HG03354 (cell line): ENCODE measurements at regions not wholly inside any gene's neighbourhood (a gene's known extent, or its start where the extent isn't known, plus 50 kb on each side); places are given as distances from the start of the nearest gene placed in this dataset.

Source experiments
- ATAC-seq: cut with Tn5 transposase; IDR thresholded peaks from one replicate; pipeline ENCODE4 v1.9.1; 2021; ENCODE audit warnings: mild to moderate bottlenecking; ENCODE audit not compliant: unreplicated experiment, poor library complexity, severe bottlenecking

DNA sequence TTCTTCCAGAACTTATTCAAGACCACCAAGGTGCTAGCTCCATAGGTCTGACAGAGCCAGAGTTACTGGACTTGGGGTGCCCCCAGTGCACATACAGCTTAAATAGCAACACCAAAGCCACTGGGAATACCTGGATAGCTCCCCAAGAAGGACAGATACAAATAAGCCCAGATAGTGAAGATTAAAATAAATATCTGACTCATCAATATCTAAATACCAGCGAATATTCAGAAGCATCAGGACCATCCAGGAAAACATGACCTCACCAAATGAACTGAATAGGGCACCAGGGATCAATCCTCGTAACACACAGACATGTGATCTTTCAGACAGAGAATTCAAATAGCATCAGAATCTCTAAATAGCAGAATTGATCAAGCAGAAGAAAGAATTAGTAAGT lies 931.6 kb downstream of the OTOL1 start:
- ATAC-seq = no peak

GRCh38 chr3:162435750-162436149 lies 939.1 kb downstream of the OTOL1 start:
- no peak for ATAC-seq

DNA sequence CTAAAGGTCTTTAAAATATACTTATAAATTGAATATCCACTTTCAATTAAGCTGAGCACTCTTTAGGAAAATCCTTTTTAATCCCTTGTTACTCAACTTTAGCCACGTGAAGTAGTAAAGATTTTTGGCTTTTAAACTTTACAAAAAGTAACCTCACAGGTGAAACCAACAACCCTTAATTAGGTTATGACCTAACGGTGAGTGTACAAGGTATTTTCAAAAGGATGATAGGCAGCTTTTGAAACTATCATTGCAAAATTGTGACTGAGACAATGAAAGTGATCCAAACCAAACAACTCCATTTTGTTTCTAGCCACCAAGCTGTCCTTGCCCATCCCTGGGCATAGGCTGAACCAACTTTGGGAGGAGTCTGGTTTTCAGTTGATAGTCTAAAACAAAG lies 940.2 kb downstream of the OTOL1 start:
- no peak for ATAC-seq

DNA sequence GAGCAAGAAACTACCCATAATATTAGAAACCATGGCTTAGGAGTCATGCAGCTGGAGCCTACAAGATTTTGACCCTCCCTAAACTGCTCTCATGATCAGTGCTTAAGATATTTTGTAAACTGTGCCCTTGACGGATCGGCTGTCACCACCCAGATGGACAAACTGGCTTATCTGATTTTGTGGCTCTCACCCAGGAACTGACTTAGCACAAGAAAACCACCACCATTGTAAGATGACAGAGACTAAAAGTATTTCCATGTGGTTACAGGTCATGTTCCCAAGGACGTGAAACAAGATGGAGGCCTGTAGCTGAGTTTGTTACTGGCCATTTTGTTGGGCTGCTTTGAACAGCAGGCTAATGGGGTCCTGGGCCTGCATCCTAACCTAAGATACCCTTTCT lies 940.9 kb downstream of the OTOL1 start:
- no peak for ATAC-seq

- ATAC-seq = no peak
Observed at GRCh38 chr3:162441716-162442115, 945.1 kb downstream of the OTOL1 start.

DNA sequence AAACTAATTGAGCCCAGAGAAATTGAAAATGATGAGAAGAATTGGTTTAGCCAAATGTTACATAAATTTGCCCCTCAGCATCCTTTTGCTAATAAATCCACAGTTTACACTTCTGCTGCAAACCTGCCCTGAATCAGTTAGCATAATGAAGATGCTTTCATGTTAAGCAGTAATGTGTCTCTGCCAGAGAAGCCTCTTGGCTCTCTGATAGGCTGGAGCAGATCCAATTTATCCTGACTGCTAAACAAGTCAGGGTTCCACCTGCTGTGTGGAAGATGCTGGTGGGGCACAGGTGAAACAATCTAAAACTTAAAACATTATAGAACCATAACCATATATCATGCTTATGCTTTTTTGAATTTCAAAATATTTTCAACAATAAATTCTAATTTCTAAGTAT lies 946.8 kb downstream of the OTOL1 start:
- no peak for ATAC-seq

GRCh38 chr3:162468791-162469190 lies 972.2 kb downstream of the OTOL1 start:
- no peak for ATAC-seq

DNA sequence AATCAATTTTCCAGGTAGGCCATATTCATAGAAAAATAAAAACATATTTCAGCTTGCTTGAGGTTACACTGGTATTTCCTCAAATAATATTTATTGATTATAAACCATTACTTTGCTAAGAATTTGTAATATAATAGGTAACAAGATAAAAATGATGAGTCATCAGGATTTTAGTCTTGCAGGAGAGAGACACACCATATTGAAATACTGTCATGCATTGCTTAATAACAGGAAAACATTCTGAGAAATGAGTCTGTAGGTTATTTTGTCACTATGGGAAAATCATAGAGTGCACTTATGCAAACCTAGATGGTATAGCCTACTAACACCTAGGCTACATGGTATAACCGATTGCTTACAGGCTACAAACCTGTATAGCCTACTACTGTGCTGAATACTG lies 990.5 kb downstream of the OTOL1 start:
- no peak for ATAC-seq

- ATAC-seq = no peak
Observed at GRCh38 chr3:162489853-162490252, 993.2 kb downstream of the OTOL1 start.

- ATAC-seq = no peak
Observed at GRCh38 chr3:162491952-162492351, 995.3 kb downstream of the OTOL1 start.

DNA sequence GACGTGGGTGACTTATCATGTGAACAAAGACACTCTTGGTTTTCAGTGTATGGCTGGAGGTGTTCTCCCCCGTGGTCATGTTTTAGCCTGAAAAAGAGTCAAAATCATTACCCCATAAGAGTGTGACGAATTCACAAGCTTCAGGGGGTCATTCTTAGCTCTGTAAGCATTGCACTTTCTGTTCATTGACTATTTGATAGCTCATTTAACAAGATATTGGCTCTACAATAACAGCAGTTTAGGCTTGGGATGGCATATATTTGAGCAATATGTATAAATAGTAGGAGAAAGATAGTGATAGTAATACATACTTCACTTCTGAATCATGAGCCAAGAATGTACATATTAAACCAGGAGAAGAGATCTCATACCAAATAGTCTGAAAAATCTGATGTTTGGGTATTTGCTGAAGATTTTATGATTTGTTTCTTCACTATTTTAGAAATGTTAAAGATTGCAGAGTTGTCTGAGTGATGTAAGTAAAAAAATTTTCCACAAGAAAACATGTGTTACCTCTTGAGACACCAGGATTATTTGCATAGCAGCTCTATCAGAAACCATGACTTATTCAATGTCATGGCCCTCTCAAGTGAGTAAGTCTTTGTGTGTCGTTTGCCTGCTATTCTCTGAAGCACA lies 996.0 kb downstream of the OTOL1 start:
- no peak for ATAC-seq

GRCh38 chr3:162498626-162499025 lies 1002.0 kb downstream of the OTOL1 start:
- ATAC-seq = no peak

DNA sequence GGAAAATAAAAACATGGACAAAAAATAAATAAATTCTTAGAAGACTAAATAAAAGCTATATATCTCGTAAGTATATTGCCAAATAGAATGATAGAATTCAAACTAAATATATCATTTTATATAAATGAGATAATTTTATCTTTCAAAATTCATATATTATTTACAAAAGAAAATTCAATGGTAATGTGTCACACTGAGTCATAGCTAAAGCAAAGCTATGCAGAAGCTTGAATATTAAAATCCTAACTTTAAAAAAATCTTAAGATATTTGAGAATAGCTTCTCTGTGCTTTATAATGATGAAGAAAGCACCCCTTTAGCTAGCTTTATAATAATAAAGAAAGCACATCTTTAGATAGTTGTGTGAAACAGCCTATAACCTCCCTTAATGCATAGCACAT lies 1010.8 kb downstream of the OTOL1 start:
- no peak for ATAC-seq

DNA sequence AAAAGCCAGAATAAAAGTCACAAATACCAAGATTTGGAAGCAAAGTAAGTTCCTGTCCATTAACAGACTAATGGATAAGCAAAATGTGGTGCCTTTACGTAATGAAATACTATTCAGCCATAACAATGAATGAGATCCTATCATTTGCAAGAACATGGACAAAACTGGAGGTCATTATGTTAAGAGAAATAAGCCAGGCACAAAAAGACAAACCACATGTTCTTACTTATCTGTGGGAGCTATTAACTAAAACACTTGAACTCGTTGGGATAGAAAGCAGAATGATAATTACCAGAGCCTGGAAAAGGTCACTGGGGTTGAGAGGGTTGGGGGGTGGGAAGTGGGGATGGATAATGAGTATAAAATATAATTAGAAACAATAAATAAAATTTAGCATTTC lies 1015.9 kb downstream of the OTOL1 start:
- no peak for ATAC-seq

DNA sequence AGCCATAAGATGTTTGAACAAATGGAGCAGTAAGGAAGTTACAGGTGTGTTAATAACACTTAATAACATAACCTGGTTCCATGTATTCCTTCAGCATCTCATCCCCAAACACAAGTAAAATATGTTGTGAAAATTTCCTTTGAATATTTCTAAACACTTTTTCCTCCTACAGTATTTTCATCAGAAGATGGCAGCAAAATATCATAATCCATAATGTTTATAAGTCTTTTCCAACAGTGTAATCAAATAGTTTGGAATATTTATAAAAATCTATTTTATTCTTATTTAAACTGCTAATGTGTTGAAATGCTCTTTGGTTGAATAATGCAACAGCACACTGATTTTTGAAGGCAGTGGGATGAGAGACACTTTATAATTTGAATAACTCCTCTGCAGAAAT lies 1020.5 kb downstream of the OTOL1 start:
- no peak for ATAC-seq

GRCh38 chr3:162521669-162522068 lies 1025.1 kb downstream of the OTOL1 start:
- no peak for ATAC-seq

DNA sequence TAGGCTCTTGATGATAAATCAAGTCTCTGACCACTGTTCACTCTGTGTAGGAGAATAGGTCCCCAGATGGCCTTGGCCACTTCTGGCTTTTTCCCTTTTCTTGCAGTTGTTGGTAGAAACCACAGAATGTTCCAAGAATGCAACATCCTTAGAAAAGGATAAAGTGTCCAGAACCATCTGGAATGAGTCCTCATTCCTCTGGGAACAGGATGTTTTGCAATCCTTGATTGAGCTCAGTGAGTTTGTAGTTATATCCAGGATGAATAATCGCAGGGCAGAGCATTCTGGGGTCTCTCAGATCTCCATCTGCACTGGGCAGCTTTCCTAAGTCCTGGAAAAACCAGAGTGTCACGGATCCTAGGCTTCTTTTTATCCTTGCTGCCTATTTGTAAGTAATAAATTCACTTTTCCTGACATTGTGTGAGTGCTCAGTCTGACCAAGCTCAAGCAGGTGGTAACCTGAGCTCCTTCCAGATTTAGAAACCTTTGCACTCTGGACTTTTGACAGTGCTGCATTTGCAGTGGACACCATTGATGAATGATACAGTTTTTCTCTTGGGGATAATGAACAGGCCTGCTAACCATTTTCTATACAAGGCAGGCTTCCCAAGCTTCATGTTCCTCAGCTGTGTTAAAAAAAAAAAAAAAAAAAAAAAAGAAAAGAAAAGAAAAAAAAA lies 1028.6 kb downstream of the OTOL1 start:
- no peak for ATAC-seq

GRCh38 chr3:162525771-162526170 lies 1029.2 kb downstream of the OTOL1 start:
- ATAC-seq = no peak

DNA sequence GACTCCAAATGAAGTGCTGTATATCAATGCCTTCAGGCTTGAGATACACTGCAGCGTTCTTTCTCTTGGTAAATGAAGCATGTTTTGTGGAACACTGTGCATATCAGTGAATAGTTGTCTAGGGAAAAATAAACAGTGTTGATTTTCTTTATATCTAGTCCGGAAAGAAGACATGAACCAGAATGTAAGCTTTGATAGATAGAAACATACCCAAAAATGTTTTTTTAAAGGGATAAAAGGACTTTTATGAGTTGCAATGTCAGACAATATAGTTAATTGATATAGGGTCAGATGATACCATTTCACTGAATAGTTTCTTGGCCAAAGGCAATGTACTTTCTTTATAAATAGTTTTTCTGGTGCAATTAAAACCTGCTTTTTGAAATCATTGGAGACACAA lies 1037.8 kb downstream of the OTOL1 start:
- ATAC-seq = no peak

DNA sequence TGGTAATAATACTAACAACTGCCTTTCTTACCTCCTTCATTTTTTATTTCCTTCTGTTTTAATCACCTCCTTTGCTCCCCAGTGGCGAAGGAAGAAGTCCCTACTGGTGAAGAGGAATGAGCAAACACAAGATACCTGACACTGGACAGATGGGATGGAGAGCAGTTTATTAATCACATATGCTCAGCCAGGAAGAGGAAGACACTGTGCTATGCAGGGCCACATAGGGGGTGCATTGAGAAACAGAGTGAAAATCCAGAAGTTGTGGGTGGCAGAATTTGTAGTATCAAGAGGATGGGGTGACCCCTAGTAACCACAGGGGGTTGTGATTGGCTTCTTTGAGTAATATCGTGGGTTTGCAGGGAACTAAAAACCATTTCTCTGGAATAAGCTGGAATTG lies 1041.9 kb downstream of the OTOL1 start:
- no peak for ATAC-seq

DNA sequence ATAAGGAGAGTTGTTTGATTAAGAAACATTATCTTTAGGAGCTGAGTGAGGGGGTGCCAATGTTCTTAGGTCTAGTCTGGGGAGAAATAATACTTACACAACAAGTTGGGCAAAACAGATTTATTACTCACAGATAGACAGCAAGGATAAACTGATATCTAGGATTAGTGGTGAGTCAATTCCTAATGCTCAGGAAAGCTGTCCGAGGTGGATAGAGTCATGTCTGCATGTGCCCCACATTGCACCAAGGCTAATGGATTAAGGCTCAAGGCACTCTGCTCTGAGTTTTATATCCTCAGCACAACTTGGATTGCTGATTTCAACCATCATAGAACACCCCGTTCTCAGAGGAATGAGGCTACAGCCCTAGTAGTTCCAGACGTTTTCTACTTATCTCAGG lies 1042.3 kb downstream of the OTOL1 start:
- no peak for ATAC-seq

DNA sequence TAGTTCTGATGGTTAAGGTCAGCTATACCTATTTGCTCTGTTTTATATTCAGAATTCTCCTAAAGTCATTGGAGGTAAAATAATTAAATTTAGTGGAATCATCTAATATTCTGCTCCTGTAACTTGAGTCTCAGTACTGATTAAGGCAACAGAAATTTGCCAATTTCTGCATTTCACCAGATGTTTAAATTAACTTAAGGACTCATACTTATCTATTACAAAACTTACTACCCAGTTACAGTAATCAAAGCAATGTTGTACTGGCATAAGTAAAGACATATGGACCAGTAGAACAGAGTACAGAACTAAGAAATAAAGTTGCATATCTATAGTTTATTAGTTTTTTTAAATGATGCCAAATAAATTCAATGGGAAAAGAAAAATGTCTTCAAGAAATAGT lies 1043.8 kb downstream of the OTOL1 start:
- no peak for ATAC-seq
